Adipocyte (in vitro differentiated cells): ENCODE measurements at regions not wholly inside any gene's neighbourhood (a gene's known extent, or its start where the extent isn't known, plus 50 kb on each side); places are given as distances from the start of the nearest gene placed in this dataset.
"Not testable (repeated sequence)": the region's sequence is repeated elsewhere in the genome, so short reads cannot be mapped to it uniquely, and the experiment has no call there.

Source experiments
- DNase-seq: peaks from one replicate; pipeline ENCODE4 v3.0.0-alpha.2; 2015; ENCODE audit warnings: low read depth
- H3K27me3 ChIP-seq: replicated peaks from 2 replicates; pipeline ENCODE4 v1.7.0; 2013; ENCODE audit warnings: mild to moderate bottlenecking, low read length, moderate library complexity; ENCODE audit not compliant: control insufficient read depth, insufficient read depth
- H3K36me3 ChIP-seq: 2 replicates; pipeline ENCODE4 v1.7.0; 2013; ENCODE audit warnings: low read length, mild to moderate bottlenecking, moderate library complexity; ENCODE audit not compliant: control insufficient read depth, insufficient read depth, severe bottlenecking
- H3K4me1 ChIP-seq: 2 replicates; pipeline ENCODE4 v1.7.0; 2013; ENCODE audit warnings: mild to moderate bottlenecking, low read length, moderate library complexity; ENCODE audit not compliant: control insufficient read depth, insufficient read depth
- H3K4me3 ChIP-seq: 2 replicates; pipeline ENCODE4 v1.7.0; 2013; ENCODE audit warnings: mild to moderate bottlenecking, low read length, moderate library complexity
- H3K9ac ChIP-seq: 2 replicates; pipeline ENCODE4 v1.7.0; 2013; ENCODE audit warnings: mild to moderate bottlenecking, low read length, moderate library complexity
- H3K9me3 ChIP-seq: 2 replicates; pipeline ENCODE4 v1.7.0; 2013; ENCODE audit warnings: mild to moderate bottlenecking, low read length, moderate library complexity; ENCODE audit not compliant: control insufficient read depth

GRCh38 chr3:195969838-195970776 lies 61.8 kb upstream of the TNK2 start:
- H3K4me3 ChIP-seq, DNase-seq, H3K9me3 ChIP-seq, H3K27me3 ChIP-seq, H3K4me1 ChIP-seq, H3K9ac ChIP-seq: not testable (repeated sequence)
- H3K36me3 ChIP-seq: peaks cover 54% of the 10 kb centered on the region

GRCh38 chr3:195969341-195969740 lies 61.0 kb upstream of the TNK2 start:
- DNase-seq, H3K4me3 ChIP-seq, H3K9ac ChIP-seq, H3K9me3 ChIP-seq, H3K4me1 ChIP-seq, H3K27me3 ChIP-seq: not testable (repeated sequence)
- H3K36me3 ChIP-seq: peaks cover 56% of the 10 kb centered on the region

- not testable (repeated sequence) for H3K4me1 ChIP-seq, H3K9me3 ChIP-seq, H3K27me3 ChIP-seq, H3K9ac ChIP-seq, DNase-seq, H3K4me3 ChIP-seq
- peaks cover 50% of the 10 kb centered on the region for H3K36me3 ChIP-seq
Observed at GRCh38 chr3:195968104-195968503, 59.8 kb upstream of the TNK2 start.

GRCh38 chr3:195967387-195967720 lies 59.0 kb upstream of the TNK2 start:
- not testable (repeated sequence) for H3K4me3 ChIP-seq, DNase-seq, H3K27me3 ChIP-seq, H3K4me1 ChIP-seq, H3K9ac ChIP-seq, H3K9me3 ChIP-seq
- peaks cover 54% of the 10 kb centered on the region for H3K36me3 ChIP-seq

GRCh38 chr3:195966563-195967386 lies 58.4 kb upstream of the TNK2 start:
- H3K4me1 ChIP-seq, H3K27me3 ChIP-seq, H3K4me3 ChIP-seq, H3K9ac ChIP-seq, H3K9me3 ChIP-seq, DNase-seq: not testable (repeated sequence)
- peaks cover 53% of the 10 kb centered on the region for H3K36me3 ChIP-seq

GRCh38 chr3:195965217-195965616 lies 56.9 kb upstream of the TNK2 start:
- not testable (repeated sequence) for DNase-seq, H3K27me3 ChIP-seq, H3K9me3 ChIP-seq, H3K9ac ChIP-seq, H3K4me3 ChIP-seq, H3K4me1 ChIP-seq
- peaks cover 39% of the 10 kb centered on the region for H3K36me3 ChIP-seq

- not testable (repeated sequence) for H3K9ac ChIP-seq, H3K4me3 ChIP-seq, H3K27me3 ChIP-seq, H3K4me1 ChIP-seq, H3K9me3 ChIP-seq, DNase-seq
- H3K36me3 ChIP-seq: peaks cover 33% of the 10 kb centered on the region
Observed at GRCh38 chr3:195964318-195965107, 56.2 kb upstream of the TNK2 start.

GRCh38 chr3:195962222-195962621 lies 53.9 kb upstream of the TNK2 start:
- H3K9me3 ChIP-seq, H3K4me3 ChIP-seq, H3K27me3 ChIP-seq, H3K4me1 ChIP-seq, H3K9ac ChIP-seq, DNase-seq: not testable (repeated sequence)
- H3K36me3 ChIP-seq: peaks cover 23% of the 10 kb centered on the region

GRCh38 chr3:195960971-195961775 lies 52.8 kb upstream of the TNK2 start:
- DNase-seq, H3K4me1 ChIP-seq, H3K27me3 ChIP-seq, H3K4me3 ChIP-seq, H3K9ac ChIP-seq, H3K9me3 ChIP-seq: not testable (repeated sequence)
- H3K36me3 ChIP-seq: peaks cover 20% of the 10 kb centered on the region

- H3K36me3 ChIP-seq: peaks cover 11% of the 10 kb centered on the region
- H3K9ac ChIP-seq, H3K9me3 ChIP-seq, H3K4me1 ChIP-seq, H3K4me3 ChIP-seq, H3K27me3 ChIP-seq, DNase-seq: not testable (repeated sequence)
Observed at GRCh38 chr3:195960164-195960563, 51.8 kb upstream of the TNK2 start.
